BJ (cell line): ENCODE measurements at regions not wholly inside any gene's neighbourhood (a gene's known extent, or its start where the extent isn't known, plus 50 kb on each side); places are given as distances from the start of the nearest gene placed in this dataset.

Experiments used
- CTCF ChIA-PET: fragments of 350-600 bp; formaldehyde crosslinking; extraction: SDS; loops from one replicate; lab custom pipeline; 2021; ENCODE audit warnings: antibody characterized with exemption, inconsistent platforms; lab: Yijun Ruan, JAX
- POLR2A ChIA-PET: fragments of 300-600 bp; sonication (Branson Sonifier 250); formaldehyde crosslinking; extraction: SDS; loops from one replicate; lab custom pipeline; 2021; ENCODE audit warnings: antibody characterized with exemption; lab: Charles Lee
- DNase-seq: peaks from one replicate; pipeline ENCODE4 v3.0.0-alpha.2; 2011; ENCODE audit warnings: low read depth
- H3K27me3 ChIP-seq: 2 replicates; pipeline ENCODE4 v1.6.0; 2011; ENCODE audit warnings: low read length; ENCODE audit not compliant: control insufficient read depth, insufficient read depth
- H3K36me3 ChIP-seq: 2 replicates; pipeline ENCODE4 v1.5.1; 2011; ENCODE audit warnings: low read length; ENCODE audit not compliant: control insufficient read depth, insufficient read depth
- H3K4me3 ChIP-seq: 2 replicates; pipeline ENCODE4 v1.5.1; 2011; ENCODE audit warnings: low read depth, mild to moderate bottlenecking, control low read depth, low read length
- CTCF ChIP-seq: IDR thresholded peaks from 2 replicates; pipeline ENCODE4 v1.5.1; 2011; ENCODE audit warnings: low read depth, mild to moderate bottlenecking, control low read depth, inconsistent platforms, low read length, moderate library complexity; ENCODE audit not compliant: insufficient read depth

DNA sequence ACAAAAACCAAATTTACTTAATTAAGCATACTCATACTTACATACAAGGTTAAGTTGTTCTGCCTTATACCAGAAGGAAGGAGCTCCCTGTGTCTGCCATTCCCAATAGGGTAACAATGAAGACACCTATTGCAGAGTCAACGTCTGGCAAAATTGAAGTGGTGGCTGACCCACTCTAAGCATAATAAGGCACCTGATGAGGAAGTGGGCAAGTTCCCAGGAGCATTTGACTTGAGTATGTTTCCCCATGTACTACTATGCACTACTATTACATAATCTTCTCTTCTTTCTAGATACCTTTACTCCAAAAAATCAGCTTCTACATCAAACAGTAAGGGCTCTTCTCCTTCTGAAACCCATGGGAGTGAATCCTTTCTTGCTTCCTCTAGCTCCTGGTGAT is 591.5 kb downstream of the PPARGC1A start:
- Histone ChIP-seq H3K36me3 (no peaks in the 10 kb centered on the region), H3K27me3 (no peaks in the 10 kb centered on the region), H3K4me3 (no peak overlapping the region)
- POLR2A ChIA-PET = no interaction called here
- CTCF ChIA-PET = no interaction called here
- TF ChIP-seq CTCF = no peak
- no peak for DNase-seq

- Histone ChIP-seq H3K4me3 (no peak overlapping the region), H3K27me3 (no peaks in the 10 kb centered on the region), H3K36me3 (no peaks in the 10 kb centered on the region)
- ChIA-PET CTCF (no interaction called here), POLR2A (no interaction called here)
- no peak for TF ChIP-seq CTCF
- no peak for DNase-seq
These were observed 592.5 kb downstream of the PPARGC1A start for GRCh38 chr4:23297327-23297726.

GRCh38 chr4:23291139-23291538 is 598.4 kb downstream of the GBA3 start:
- Histone ChIP-seq H3K4me3 (no peak overlapping the region), H3K27me3 (no peaks in the 10 kb centered on the region), H3K36me3 (no peaks in the 10 kb centered on the region)
- ChIA-PET CTCF (no interaction called here), POLR2A (no interaction called here)
- no peak for TF ChIP-seq CTCF
- DNase-seq = no peak

DNA sequence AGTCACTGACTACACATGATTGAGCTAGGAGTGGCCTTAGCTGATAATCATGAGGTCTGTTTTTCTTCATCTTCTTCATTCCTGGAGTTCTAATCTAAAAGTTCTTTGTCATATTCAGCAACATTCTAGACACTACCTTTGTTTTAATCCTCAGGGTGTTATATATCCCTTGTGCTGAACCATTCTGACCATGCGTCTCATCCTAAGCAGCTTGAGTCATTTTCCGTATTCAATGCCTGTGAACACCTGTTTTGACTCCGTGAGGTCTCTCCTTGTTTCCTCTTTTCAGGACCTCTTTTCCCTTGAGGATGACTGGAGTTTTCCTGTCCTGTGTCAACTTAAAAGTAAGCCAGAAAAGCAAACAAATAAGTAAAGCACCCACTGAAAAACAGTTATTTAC is 597.9 kb downstream of the GBA3 start:
- no peak for TF ChIP-seq CTCF
- ChIA-PET POLR2A (no interaction called here), CTCF (interaction anchor here (0.6 kb wide), 1 partner anchor 57 kb away, joined by 3 read pairs; no protein-coding TSS in a partner anchor)
- H3K36me3 ChIP-seq = no peaks in the 10 kb centered on the region
- no peak for DNase-seq
- no peaks in the 10 kb centered on the region for H3K27me3 ChIP-seq
- no peak overlapping the region for H3K4me3 ChIP-seq

GRCh38 chr4:23279377-23279986 is 586.7 kb downstream of the GBA3 start:
- POLR2A ChIA-PET = no interaction called here
- Histone ChIP-seq H3K27me3 (no peaks in the 10 kb centered on the region), H3K36me3 (no peaks in the 10 kb centered on the region), H3K4me3 (no peak overlapping the region)
- no peak for TF ChIP-seq CTCF
- no peak for DNase-seq
- CTCF ChIA-PET = interaction anchor here (0.6 kb wide), 1 partner anchor 285 kb away, joined by 4 read pairs; no protein-coding TSS in a partner anchor
